ENCODE measurements at regions not wholly inside any gene's neighbourhood (a gene's known extent, or its start where the extent isn't known, plus 50 kb on each side); places are given as distances from the start of the nearest gene placed in this dataset.

- TF ChIP-seq, protein P1, sequence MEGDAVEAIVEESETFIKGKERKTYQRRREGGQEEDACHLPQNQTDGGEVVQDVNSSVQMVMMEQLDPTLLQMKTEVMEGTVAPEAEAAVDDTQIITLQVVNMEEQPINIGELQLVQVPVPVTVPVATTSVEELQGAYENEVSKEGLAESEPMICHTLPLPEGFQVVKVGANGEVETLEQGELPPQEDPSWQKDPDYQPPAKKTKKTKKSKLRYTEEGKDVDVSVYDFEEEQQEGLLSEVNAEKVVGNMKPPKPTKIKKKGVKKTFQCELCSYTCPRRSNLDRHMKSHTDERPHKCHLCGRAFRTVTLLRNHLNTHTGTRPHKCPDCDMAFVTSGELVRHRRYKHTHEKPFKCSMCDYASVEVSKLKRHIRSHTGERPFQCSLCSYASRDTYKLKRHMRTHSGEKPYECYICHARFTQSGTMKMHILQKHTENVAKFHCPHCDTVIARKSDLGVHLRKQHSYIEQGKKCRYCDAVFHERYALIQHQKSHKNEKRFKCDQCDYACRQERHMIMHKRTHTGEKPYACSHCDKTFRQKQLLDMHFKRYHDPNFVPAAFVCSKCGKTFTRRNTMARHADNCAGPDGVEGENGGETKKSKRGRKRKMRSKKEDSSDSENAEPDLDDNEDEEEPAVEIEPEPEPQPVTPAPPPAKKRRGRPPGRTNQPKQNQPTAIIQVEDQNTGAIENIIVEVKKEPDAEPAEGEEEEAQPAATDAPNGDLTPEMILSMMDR (IDR thresholded peaks at IDR 0.05) = no peak
- no peak for TF ChIP-seq POLR2A (IDR thresholded peaks at IDR 0.05)
Observed at GRCh38 chr14:25630447-25630846, 580.5 kb upstream of the STXBP6 start.

Measured in breast epithelium (tissue), 3 donors.